ENCODE measurements at regions not wholly inside any gene's neighbourhood (a gene's known extent, or its start where the extent isn't known, plus 50 kb on each side); places are given as distances from the start of the nearest gene placed in this dataset.

DNA sequence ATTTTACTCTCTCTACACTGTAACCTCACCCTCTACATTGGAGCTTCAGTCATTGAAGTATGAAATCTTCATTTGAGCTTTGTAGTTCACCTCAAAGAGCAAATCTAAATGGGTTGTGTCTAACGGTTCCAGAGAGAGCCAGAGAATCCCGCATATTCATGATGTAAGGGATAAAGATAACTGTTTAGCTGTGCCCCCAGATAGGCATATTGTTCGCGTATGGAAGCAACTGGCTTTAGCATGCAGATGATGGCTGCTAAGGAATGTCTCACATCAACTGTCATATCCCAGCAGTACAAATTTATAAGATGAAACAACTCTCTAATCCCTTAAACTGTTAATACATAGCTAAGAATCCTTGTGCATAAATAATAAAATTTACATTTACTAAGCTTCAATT, 412.7 kb upstream of the ROBO2 start:
- no peak for DNase-seq (ENCODE audit: low spot score)

GRCh38 chr3:76631251-76631650, 408.6 kb upstream of the ROBO2 start:
- DNase-seq (ENCODE audit: low spot score) = no peak

DNA sequence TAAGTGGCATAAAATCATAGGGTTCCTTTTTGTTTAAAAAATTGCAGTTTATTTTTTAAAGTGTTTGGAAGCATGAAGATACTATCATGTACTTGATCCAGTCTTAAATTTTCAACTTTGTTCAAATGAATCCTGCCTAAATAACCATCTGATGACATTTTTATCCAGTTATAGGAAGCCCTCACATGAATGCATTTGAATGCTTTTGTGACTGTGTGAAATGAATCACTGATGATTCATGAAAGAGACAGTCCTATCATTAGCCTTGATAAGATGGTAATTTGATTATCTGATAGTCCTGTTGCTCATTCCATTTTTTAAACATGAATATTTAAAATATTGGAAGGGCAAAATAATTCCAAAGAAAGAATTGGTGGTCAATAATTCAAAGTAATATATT, 401.9 kb upstream of the ROBO2 start:
- DNase-seq (ENCODE audit: low spot score) = no peak

DNA sequence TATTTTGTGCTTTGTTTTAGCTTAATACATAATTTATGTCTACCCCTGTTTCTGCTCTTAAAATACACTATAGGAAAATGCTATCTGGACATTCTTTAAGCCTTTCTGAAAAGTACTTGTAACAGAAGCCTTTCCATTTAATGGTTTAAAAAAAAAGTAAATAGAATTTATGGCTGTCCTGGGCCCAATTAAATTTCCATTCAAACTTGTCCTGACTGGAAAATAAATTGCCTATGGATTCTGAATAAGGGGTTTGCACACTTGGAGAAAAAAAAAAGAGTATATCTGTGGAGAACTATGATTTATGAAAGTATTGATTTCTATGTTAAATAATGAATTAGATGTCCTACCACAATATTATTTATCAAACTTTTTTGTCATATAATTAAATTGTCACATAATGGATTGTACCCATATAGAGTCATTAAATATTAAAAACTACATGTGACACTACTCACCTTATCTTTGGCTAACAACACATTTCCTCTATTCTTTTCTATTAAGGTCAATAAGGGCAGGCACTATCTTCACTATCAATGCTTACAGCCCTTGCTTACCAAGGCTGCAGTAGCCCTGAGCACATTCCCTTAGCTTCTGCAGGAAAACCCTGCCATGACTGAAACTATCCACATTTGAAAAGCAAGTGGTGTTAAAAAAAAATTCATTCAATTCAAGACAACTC, 396.1 kb upstream of the ROBO2 start:
- DNase-seq (ENCODE audit: low spot score) = no peak

DNA sequence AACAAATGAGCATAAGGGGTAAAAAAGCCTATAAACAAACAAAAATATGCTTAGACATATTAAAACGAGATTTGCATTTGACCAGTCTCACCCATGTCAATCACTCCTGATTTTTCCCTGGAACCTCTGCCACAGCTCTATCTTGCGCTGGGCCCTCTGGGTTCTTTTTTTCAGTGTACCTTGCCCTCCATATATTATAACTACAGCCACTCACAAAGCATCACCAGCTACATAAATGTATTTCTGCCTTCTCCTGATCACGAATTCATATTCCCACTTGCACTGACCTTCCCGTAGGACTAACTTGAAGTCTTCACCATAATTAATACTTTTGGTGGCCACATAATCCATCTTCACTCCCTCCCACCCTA, 395.6 kb upstream of the ROBO2 start:
- DNase-seq (ENCODE audit: low spot score) = no peak

GRCh38 chr3:76645724-76646123, 394.2 kb upstream of the ROBO2 start:
- no peak for DNase-seq (ENCODE audit: low spot score)

- peak; percentile 21 for DNase-seq (ENCODE audit: low spot score)
Observed at GRCh38 chr3:76646921-76647562, 392.9 kb upstream of the ROBO2 start.

GRCh38 chr3:76651784-76652183, 388.1 kb upstream of the ROBO2 start:
- DNase-seq (ENCODE audit: low spot score) = no peak

DNA sequence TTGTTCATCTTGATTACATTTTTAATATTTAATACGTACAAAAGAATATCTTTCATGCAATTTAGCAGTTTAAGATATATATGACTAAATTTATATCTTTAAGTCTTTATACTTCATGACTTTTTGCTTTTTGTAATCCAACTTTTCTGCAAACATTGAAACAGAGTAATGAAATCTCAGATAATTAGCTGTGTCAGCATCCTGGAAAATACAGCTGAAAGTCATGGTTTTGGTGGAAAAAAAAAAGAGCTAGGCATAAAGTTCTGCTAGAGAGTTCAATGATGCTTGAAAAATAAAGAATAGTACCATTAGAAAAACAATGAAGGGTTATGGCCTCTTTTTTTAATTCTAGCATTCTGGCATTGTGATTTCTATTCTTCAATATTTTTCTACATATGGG, 387.4 kb upstream of the ROBO2 start:
- DNase-seq (ENCODE audit: low spot score) = no peak

DNA sequence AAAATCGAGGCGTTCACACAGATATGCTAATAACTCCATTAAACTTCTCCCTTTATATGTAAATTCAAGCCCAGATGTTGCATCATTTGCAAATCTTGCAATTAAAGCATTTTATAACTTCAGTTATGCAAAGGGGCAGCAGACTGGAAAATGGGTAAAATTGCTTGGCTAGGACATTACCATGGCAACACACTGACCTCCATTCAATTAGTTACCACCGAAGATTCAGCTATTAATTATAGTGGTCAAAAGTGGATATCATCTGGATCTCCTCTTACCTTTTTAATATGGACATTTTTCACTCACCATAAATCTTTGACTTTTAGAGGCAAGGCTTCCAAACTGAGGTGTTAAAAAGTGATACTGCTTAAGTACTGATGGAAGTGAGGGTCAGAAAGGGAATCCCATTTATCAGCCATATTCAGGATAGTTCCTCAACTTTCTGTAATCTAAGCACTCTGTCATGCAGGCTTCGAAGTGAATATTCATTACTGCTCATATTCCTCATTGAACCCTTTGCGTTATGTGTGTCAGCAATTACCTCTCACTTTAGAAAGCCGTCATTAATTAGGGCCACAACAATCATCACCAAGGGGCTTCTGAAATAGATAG, 386.2 kb upstream of the ROBO2 start:
- DNase-seq (ENCODE audit: low spot score) = no peak

DNA sequence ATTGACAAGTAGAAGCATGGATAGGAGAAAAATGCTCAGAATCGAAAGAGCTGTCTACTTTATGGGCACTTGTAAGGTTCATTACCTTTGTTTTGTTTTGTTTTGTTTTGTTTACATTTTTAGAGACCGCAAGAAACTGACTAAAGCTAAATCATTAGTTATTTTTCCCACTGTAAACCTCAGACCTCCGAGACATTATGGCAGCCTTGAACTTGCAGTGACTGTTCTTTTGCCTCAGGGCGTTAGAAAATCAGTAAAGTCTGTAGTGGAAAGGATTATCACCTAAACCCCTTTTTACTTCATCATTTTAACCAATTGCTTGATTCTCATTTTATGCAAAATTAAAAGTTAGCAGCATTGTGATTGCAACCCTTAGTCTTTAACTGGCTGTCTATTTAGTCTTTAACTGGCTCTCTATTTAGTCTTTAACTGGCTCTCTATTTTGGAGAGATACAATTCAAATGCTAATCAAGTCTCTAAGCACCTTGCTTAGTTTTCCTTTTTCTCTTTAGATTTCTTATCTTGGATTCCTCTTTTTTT, 383.3 kb upstream of the ROBO2 start:
- DNase-seq (ENCODE audit: low spot score) = no peak

GRCh38 chr3:76657909-76658308, 382.0 kb upstream of the ROBO2 start:
- no peak for DNase-seq (ENCODE audit: low spot score)

- DNase-seq (ENCODE audit: low spot score) = no peak
Observed at GRCh38 chr3:76661527-76662250, 378.2 kb upstream of the ROBO2 start.

- no peak for DNase-seq (ENCODE audit: low spot score)
Observed at GRCh38 chr3:76664816-76665215, 375.1 kb upstream of the ROBO2 start.

- no peak for DNase-seq (ENCODE audit: low spot score)
Observed at GRCh38 chr3:76668653-76669052, 371.2 kb upstream of the ROBO2 start.

GRCh38 chr3:76669322-76669721, 370.6 kb upstream of the ROBO2 start:
- no peak for DNase-seq (ENCODE audit: low spot score)

- no peak for DNase-seq (ENCODE audit: low spot score)
Observed at GRCh38 chr3:76673171-76673570, 366.7 kb upstream of the ROBO2 start.

DNA sequence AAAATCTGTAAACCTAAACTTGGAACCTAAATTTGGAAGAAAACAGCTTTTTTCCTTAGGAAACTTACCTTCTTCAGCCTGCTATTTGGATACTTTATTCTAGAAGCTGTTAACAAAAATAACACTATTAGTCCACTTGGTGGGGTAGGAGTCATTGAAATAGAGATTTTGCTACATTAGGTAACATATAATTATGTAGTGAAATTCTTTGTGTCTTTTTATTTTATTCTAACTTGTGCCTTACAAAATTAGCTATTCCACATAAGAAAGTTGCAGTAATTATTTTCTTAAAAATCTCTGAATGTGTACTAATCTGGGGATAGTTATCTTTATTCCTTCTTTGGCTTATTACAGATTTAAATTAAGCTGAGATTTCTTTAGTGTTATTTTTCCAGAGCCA, 360.4 kb upstream of the ROBO2 start:
- DNase-seq (ENCODE audit: low spot score) = no peak

DNA sequence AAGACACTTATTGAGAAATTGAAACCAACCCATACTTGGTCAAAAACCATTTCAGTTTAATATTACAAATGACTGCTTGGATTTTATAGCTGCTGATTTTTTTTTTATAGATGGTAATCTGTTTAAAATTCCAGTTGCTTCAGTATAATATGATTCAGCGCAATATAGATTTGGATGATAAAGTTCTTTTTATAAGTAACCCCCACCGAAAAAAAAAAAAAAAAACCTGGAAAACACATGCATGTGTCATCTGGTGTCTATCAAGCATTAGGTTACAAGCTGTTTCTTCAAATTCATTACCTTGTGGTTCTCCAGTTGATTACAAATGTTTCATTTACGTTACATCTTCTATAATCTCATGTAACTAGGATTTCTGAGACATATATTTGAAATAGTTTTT, 356.6 kb upstream of the ROBO2 start:
- no peak for DNase-seq (ENCODE audit: low spot score)

DNA sequence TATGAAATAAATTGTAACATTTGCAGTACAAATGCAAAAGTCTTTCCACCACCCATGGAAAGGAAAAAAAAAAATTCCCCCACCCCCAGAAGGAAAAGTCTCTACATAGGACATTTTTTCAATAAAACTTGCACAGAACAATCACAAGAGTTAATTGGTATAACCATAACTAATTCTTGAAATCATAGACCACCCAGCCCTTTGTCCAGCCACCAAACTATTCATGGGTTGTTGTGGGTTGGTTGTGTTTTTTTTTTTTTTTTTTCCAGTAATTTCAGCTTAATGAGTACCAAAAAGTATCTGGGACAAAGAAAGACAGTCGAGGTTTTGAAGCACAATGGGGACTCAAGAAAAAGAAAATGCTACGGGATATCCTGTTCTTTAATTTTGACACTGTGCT, 355.0 kb upstream of the ROBO2 start:
- DNase-seq (ENCODE audit: low spot score) = no peak

DNA sequence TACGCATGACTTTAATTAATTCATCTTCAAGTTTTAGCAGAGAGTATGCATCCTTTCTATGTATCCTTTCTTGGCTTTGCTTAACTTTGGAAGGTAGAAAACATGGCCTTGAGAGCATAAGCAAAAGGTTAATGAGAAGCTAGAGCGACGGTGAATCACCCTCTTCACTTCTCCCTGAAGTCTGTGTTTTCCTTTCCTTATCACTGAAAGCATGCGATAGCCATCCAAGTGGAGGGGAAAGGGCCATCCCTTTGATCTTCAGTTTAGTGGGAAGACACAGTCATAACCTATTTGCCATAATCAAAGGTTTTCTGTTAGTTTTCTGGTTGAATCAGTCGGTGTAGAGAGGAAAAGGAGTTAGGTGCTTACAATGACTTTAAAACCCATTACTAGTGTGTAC, 354.0 kb upstream of the ROBO2 start:
- DNase-seq (ENCODE audit: low spot score) = no peak

DNA sequence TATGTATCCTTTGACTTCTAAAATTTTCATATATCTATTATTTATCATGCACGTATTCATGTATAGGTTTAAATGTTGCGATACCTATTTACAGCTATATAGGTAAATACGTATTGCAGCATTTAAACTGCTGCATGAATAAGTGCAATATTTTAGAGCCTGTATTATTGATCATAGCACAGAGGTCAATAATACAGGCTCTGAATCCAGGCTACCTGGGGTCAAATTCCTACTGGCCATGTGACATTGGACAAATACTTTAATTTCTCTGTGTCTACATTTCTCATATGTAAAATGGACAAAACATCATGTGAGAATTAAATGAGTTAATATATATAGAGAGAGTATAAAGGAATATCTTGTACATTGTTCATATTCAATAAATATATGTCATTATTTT, 352.9 kb upstream of the ROBO2 start:
- DNase-seq (ENCODE audit: low spot score) = no peak

DNA sequence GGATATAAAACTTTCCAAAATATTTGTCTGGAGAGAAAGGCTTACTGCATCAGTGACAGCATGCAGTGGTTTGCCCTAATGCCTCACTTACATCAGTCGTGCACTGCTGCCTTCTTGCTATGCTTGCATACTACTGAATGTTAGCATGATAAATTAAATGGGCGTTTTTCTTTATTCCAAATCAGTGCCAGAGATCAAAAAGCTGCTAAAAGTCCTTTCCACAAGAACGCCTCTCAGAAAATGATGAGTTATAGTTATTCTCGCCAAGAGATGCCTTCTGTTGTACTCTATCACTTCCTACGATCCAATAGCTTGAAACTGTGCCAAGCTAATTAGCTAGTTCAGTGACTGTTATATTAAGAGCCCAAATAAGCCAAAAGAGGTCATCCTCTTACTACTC, 345.8 kb upstream of the ROBO2 start:
- DNase-seq (ENCODE audit: low spot score) = peak; percentile 20

All from D341Med (cell line).